Activated CD4-positive, alpha-beta T cell treated with anti-CD3 and anti-CD28 coated beads, Interleukin-2, Interleukin-6, amounts not matched to agents 100 ng/mL and 50 ng/mL, durations not matched to agents 16 hours and 8 hours (primary cell): ENCODE measurements at regions not wholly inside any gene's neighbourhood (a gene's known extent, or its start where the extent isn't known, plus 50 kb on each side); places are given as distances from the start of the nearest gene placed in this dataset.

Experiments
- DNase-seq: peaks from one replicate; pipeline ENCODE4 v3.0.0-alpha.2; 2020

GRCh38 chr10:118537623-118538022 lies 57.8 kb downstream of the PRLHR start:
- no peak for DNase-seq

GRCh38 chr10:118534136-118534535 lies 61.3 kb downstream of the PRLHR start:
- DNase-seq, result no peak

- DNase-seq, result no peak
Observed at GRCh38 chr10:118531105-118531852, 64.2 kb downstream of the PRLHR start.

GRCh38 chr10:118528426-118528825 lies 67.0 kb downstream of the PRLHR start:
- no peak for DNase-seq

GRCh38 chr10:118523775-118524174 lies 71.7 kb downstream of the PRLHR start:
- no peak for DNase-seq

- DNase-seq, result peak; percentile 14
Observed at GRCh38 chr10:118522791-118523498, 72.5 kb downstream of the PRLHR start.

- DNase-seq, result no peak
Observed at GRCh38 chr10:118521415-118522117, 73.9 kb downstream of the PRLHR start.

GRCh38 chr10:118520116-118520742 lies 75.2 kb downstream of the PRLHR start:
- DNase-seq, result no peak

- no peak for DNase-seq
Observed at GRCh38 chr10:118518095-118518494, 77.4 kb downstream of the PRLHR start.

- DNase-seq, result no peak
Observed at GRCh38 chr10:118516716-118517115, 78.7 kb downstream of the PRLHR start.

- DNase-seq, result no peak
Observed at GRCh38 chr10:118513174-118513573, 82.3 kb downstream of the PRLHR start.

GRCh38 chr10:118511711-118512110 lies 83.7 kb downstream of the PRLHR start:
- DNase-seq, result no peak

GRCh38 chr10:118508863-118509262 lies 86.6 kb downstream of the PRLHR start:
- no peak for DNase-seq

- no peak for DNase-seq
Observed at GRCh38 chr10:118508355-118508754, 87.1 kb downstream of the PRLHR start.

- DNase-seq, result no peak
Observed at GRCh38 chr10:118506671-118507590, 88.5 kb downstream of the PRLHR start.

- no peak for DNase-seq
Observed at GRCh38 chr10:118505363-118505762, 90.1 kb downstream of the PRLHR start.

- DNase-seq, result no peak
Observed at GRCh38 chr10:118504467-118505205, 90.8 kb downstream of the PRLHR start.

GRCh38 chr10:118504044-118504443 lies 91.4 kb downstream of the PRLHR start:
- no peak for DNase-seq

GRCh38 chr10:118503192-118503591 lies 92.3 kb downstream of the PRLHR start:
- no peak for DNase-seq

GRCh38 chr10:118501637-118502440 lies 93.6 kb downstream of the PRLHR start:
- no peak for DNase-seq

- no peak for DNase-seq
Observed at GRCh38 chr10:118501171-118501570, 94.3 kb downstream of the PRLHR start.
